Upper lobe of left lung (tissue), 4 donors: ENCODE measurements at regions not wholly inside any gene's neighbourhood (a gene's known extent, or its start where the extent isn't known, plus 50 kb on each side); places are given as distances from the start of the nearest gene placed in this dataset.
"Not testable (repeated sequence)": the region's sequence is repeated elsewhere in the genome, so short reads cannot be mapped to it uniquely, and the experiment has no call there.

Source experiments
- CTCF ChIP-seq, 6 experiments: fragments of 450-650 bp in 4 of 6; fragments of 200-600 bp in 2 of 6; sonication (generic) in 2 of 6; IDR thresholded peaks; one replicate each; pipeline ENCODE4 v1.5.1; 2016 to 2019; ENCODE audit warnings: antibody characterized with exemption in 6 of 6
- EP300 ChIP-seq, 4 donors: sonication (generic); formaldehyde crosslinking; IDR thresholded peaks; one replicate each; pipeline ENCODE4 v1.5.1; 2017; ENCODE audit warnings: antibody characterized with exemption in 4 of 4, control low read depth in 2 of 4
- POLR2AphosphoS5 ChIP-seq, 2 donors: sonication (generic); formaldehyde crosslinking; IDR thresholded peaks; one replicate each; pipeline ENCODE4 v1.5.1; 2017; ENCODE audit warnings: antibody characterized with exemption in 2 of 2

DNA sequence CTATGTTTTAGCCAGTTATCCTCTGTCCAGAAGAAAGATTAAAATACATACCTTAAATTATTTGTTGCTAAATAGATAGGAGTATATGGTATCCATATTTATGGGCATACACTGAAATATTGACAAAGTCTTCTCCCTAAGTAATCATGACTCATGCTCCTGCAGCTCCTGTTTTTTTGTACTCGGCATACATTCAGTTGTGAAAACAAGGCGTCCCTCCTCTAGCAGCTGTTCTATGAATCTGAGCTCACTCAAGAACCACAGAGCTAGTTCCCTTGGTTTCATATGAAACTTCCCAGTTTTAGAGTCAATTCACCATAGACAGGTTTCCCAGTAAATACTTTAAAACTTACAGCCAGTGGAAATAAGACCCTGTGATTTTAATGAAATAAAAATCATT, 168.7 kb upstream of the CDH7 start:
- not testable (repeated sequence) for TF ChIP-seq EP300, POLR2AphosphoS5, CTCF (IDR thresholded peaks at IDR 0.05)
